Hepatocyte (in vitro differentiated cells): ENCODE measurements at regions not wholly inside any gene's neighbourhood (a gene's known extent, or its start where the extent isn't known, plus 50 kb on each side); places are given as distances from the start of the nearest gene placed in this dataset.

Experiments used
- CTCF ChIP-seq: fragments of 200-600 bp; sonication (generic); IDR thresholded peaks from 2 replicates; pipeline ENCODE4 v1.5.1; 2016; ENCODE audit warnings: antibody characterized with exemption, mild to moderate bottlenecking; ENCODE audit not compliant: poor library complexity
- EZH2 ChIP-seq: fragments of 200-600 bp; sonication (generic); IDR thresholded peaks from 2 replicates; pipeline ENCODE4 v1.6.1; 2016; ENCODE audit warnings: antibody characterized with exemption, mild to moderate bottlenecking, borderline replicate concordance
- EZH2phosphoT487 ChIP-seq: fragments of 200-600 bp; sonication (generic); IDR thresholded peaks from one replicate; pipeline ENCODE4 v1.6.1; 2018; ENCODE audit warnings: antibody characterized with exemption, mild to moderate bottlenecking, low read depth, moderate library complexity; ENCODE audit not compliant: unreplicated experiment, severe bottlenecking

- TF ChIP-seq CTCF (no peak), EZH2phosphoT487 (no peak), EZH2 (no peak)
These were observed 793.5 kb downstream of the METTL4 start for GRCh38 chr18:1777843-1778242.
